ENCODE measurements at regions not wholly inside any gene's neighbourhood (a gene's known extent, or its start where the extent isn't known, plus 50 kb on each side); places are given as distances from the start of the nearest gene placed in this dataset.

DNA sequence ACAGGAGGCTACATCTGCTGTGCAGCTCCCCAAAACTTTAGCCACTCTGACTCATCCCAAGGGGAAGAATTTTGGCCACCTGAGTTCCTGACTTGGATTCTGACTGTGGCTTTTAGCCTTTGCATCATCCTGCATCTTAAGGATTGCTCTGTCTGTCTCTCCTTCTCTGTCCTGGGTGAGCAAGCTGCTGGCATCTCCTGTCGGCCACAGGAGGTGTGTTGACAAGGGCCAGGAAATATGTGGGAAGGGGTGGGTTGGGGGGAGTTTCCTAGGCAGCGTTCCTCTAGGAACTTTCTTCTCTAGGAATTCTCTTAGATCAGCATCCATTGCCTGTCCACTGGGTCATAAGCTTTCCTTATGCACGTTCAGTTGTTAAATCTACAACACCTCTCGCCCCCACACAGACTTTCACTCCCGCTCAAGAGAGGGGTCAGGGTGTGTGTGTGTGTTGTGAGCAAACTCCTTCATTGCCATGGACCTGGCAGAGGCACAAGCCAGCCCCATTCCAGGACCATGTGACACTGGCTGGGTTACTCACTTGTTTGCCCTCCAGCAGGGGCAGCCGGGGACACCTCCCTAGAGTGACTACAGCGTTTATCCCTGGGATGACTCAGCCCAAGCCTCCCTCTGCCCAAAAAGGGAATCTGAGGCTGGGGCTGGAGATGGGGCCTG is 145.0 kb upstream of the DUSP10 start:
- Histone ChIP-seq H3K27me3 (replicated peaks) (no peaks in the 10 kb centered on the region), H3K4me3 (no peak overlapping the region), H3K36me3 (no peaks in the 10 kb centered on the region), H3K4me1 (replicated peaks) (peaks cover 16% of the 10 kb centered on the region), H3K27ac (peak overlapping the region; percentile 34), H3K9me3 (replicated peaks) (no peaks in the 10 kb centered on the region)
- peak; percentile 72 to 88 for DNase-seq (ENCODE audit: low read depth in 1 of 2, low spot score in 2 of 2)

DNA sequence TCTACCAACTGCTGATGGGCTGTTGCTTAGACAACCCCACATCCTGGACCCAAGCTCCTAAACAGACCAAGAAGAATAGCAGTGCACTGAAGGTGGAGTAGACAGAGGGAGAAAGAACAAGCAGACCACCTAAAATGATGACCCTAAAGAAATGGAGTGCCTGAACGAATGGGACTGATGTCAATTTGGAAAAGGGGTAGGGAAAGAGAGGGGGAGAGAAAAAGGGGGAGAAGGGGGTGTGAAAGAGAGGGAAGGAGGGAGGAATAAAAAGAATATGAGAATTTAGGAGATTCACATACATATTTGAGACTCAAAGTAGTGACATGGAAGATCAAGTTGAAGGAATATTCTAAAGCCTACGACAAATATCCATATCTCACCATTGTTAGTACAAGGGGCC is 144.4 kb upstream of the DUSP10 start:
- H3K27ac ChIP-seq: peak overlapping the region; percentile 34; the same call in 1 of the 2 replicates
- H3K9me3 ChIP-seq (replicated peaks): no peaks in the 10 kb centered on the region
- H3K4me1 ChIP-seq (replicated peaks): peaks cover 16% of the 10 kb centered on the region
- H3K4me3 ChIP-seq: no peak overlapping the region
- no peaks in the 10 kb centered on the region for H3K36me3 ChIP-seq
- no peak for DNase-seq (ENCODE audit: low read depth in 1 of 2, low spot score in 2 of 2)
- no peaks in the 10 kb centered on the region for H3K27me3 ChIP-seq (replicated peaks)

DNA sequence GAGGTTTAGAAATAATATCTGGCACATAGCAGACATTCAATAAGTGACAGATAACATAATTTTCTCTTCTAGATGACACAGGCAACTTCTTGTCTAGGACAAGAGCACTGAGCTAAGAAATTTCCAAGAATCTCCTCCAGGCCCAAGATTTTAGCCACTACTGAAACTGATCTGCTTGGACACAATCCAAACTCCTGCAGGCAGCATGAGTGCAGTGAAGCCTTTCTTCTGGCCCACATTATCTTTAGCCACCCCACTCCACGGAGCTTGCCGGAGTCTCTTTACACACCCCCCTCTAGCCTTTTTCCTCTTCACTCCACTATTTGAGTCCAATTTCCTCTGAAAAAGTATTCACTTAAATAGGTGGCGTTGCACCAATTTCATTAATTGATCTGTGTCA is 142.9 kb upstream of the DUSP10 start:
- Histone ChIP-seq H3K4me1 (replicated peaks) (peaks cover 16% of the 10 kb centered on the region), H3K27ac (no peak overlapping the region), H3K36me3 (no peaks in the 10 kb centered on the region), H3K4me3 (no peak overlapping the region), H3K9me3 (replicated peaks) (no peaks in the 10 kb centered on the region), H3K27me3 (replicated peaks) (no peaks in the 10 kb centered on the region)
- DNase-seq (ENCODE audit: low read depth in 1 of 2, low spot score in 2 of 2): no peak

DNA sequence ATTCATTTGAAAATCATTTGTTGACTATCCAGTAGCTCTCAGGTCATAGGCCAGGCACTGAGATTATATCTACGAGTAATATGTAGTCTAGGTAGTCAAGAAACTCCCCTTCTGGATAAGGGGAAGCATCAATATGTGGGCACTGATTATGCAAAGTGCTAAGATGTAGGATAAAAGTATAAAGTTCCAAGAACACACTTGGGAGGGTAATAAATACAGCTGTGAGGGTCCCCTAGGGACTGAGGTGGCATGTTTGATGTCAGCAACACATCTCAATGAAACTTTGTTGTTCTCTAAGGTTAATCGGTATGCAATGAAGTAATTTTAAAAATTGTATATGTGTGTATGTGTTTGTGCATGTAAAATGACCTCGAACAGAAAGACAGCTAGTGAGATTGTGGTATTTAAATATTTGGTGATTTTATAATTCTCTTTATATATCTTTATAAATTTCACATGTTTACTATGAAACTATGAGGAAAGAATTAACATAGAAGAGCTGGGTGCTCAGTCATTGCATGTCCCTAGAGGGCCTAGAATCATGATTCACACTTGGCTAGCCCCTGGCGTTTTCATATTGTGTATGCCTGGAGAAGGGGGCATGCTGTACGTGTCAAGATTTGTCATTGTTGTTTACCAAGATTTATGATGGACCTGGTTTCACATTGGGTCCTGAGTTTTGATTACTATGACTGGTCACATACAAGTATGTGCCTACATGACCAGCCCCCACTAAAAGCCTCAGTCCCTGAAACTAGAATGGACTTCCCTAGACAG is 140.1 kb upstream of the DUSP10 start:
- Histone ChIP-seq H3K9me3 (replicated peaks) (no peaks in the 10 kb centered on the region), H3K36me3 (no peaks in the 10 kb centered on the region), H3K27me3 (replicated peaks) (no peaks in the 10 kb centered on the region), H3K4me1 (replicated peaks) (peaks cover 15% of the 10 kb centered on the region), H3K27ac (no peak overlapping the region), H3K4me3 (no peak overlapping the region)
- no peak for DNase-seq (ENCODE audit: low read depth in 1 of 2, low spot score in 2 of 2)

DNA sequence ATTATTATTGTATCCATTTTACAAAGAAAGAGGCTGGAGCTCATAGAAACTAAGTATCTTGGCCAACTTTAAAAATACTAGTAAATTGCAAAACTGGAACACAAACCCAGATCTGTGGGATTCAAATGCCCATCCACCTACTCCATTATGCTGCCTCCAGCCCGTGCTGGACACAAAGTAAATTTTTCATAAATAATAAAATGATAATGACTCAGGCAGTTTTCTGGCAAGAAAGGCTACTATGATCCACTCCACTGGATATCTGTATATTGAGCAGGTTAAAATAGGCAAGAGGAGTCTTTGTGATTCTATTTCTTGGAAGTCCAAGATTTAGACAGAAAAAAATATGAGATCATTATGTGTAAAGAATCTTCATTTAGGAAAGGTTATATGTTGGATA is 138.3 kb upstream of the DUSP10 start:
- no peak overlapping the region for H3K27ac ChIP-seq
- H3K36me3 ChIP-seq: no peaks in the 10 kb centered on the region
- H3K27me3 ChIP-seq (replicated peaks): no peaks in the 10 kb centered on the region
- no peaks in the 10 kb centered on the region for H3K9me3 ChIP-seq (replicated peaks)
- H3K4me3 ChIP-seq: no peak overlapping the region
- H3K4me1 ChIP-seq (replicated peaks): peaks cover 8% of the 10 kb centered on the region
- no peak for DNase-seq (ENCODE audit: low read depth in 1 of 2, low spot score in 2 of 2)

DNA sequence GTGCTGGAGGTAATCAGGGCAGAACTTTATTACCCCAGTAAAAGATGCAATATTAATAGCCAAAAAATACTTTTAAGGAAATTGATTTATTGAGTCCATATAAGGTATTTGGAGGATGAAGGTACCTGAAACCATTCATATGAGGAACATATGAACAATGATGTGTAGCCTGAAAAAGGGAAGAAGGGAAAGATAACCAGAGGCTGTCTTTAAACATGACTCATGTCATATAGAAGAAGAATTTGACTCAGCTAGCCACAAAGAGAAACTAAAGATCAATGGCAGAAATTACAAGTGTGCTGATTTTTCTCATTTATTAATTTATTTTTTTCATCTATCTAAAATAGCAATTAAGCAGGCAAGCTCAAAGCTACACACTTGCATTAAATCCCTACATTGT is 136.2 kb upstream of the DUSP10 start:
- Histone ChIP-seq H3K27me3 (replicated peaks) (no peaks in the 10 kb centered on the region), H3K36me3 (no peaks in the 10 kb centered on the region), H3K9me3 (replicated peaks) (no peaks in the 10 kb centered on the region), H3K27ac (no peak overlapping the region), H3K4me1 (replicated peaks) (peaks cover 24% of the 10 kb centered on the region), H3K4me3 (no peak overlapping the region)
- no peak for DNase-seq (ENCODE audit: low read depth in 1 of 2, low spot score in 2 of 2)

DNA sequence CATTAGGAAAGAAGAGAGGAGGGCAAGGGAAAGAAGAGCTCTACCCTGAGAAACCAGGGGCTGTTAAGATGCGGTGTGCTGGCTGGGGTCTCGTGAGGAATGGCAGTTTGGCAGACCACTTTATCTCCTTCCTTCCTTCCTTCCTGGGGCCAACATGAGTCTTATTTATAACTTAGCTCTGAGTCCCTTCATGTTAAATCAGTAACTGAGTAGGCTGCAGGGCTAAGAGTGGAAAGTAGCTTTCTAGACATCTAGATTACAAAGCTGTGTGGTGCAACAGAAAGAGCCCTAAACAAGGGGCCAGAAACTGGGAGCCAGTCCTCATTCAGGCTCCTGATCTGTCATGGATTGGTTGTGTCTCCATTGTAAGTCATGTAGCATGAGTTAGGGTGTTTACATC is 135.4 kb upstream of the DUSP10 start:
- Histone ChIP-seq H3K9me3 (replicated peaks) (no peaks in the 10 kb centered on the region), H3K27me3 (replicated peaks) (no peaks in the 10 kb centered on the region), H3K4me3 (no peak overlapping the region), H3K36me3 (no peaks in the 10 kb centered on the region), H3K27ac (no peak overlapping the region), H3K4me1 (replicated peaks) (peaks cover 24% of the 10 kb centered on the region)
- no peak for DNase-seq (ENCODE audit: low read depth in 1 of 2, low spot score in 2 of 2)

DNA sequence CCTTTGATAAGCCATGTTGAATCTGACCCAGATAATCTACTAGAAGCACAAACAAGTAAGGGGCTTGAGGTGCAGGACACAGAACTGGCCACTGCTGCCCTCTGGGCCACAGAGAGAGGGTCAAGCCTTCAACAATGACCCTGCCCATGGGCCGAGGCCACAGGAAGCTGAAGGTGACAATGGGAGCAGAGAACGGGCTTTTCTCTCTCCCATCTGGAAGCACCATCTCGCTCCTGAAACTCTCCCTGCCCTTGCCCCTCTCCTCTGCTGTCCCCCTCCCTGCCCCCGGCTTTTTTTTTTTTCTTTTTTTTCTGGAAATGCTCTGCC is 133.1 kb upstream of the DUSP10 start:
- Histone ChIP-seq H3K4me3 (no peak overlapping the region), H3K27ac (peak overlapping the region; percentile 14; the same call in 1 of the 2 replicates), H3K36me3 (no peaks in the 10 kb centered on the region), H3K4me1 (replicated peaks) (peaks cover 26% of the 10 kb centered on the region), H3K9me3 (replicated peaks) (no peaks in the 10 kb centered on the region), H3K27me3 (replicated peaks) (no peaks in the 10 kb centered on the region)
- DNase-seq (ENCODE audit: low read depth in 1 of 2, low spot score in 2 of 2): no peak

DNA sequence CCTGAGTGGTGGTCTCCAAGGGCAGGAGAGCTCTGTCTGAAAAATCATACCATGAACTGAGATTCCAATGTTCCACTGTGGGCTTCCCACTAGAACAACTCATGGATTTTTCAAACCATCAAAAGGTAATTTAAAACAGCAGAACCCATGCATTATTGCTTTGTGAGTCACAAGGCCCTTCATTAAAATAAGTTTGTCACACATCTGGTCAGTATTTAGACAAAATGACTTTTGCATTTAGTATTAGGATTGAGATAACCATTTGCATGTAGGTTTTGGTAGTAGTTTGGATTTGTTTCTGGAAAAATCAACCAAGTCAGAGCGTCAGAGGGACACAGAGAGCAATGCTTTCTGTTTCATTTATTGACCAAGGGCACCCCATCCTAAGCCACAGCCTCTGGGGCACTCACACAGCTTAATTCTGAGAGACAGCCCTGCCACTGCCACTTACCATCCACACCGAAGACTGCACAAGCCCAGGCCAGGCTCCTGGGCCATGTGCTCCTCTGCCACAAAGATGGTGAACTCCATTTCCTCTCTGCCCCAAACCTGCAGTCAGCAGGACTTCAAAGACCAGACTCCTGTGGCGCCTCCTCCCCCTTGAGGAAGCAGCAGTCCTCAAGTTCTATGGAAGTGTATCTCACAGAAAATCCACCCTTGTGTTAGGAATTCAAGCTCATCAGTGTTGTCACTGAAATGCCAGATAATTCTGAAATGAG is 132.6 kb upstream of the DUSP10 start:
- no peaks in the 10 kb centered on the region for H3K27me3 ChIP-seq (replicated peaks)
- peak in 1 of 2 experiments; percentile 28 for DNase-seq (ENCODE audit: low read depth in 1 of 2, low spot score in 2 of 2)
- peaks cover 28% of the 10 kb centered on the region for H3K4me1 ChIP-seq (replicated peaks)
- H3K9me3 ChIP-seq (replicated peaks): no peaks in the 10 kb centered on the region
- H3K27ac ChIP-seq: peak overlapping the region; percentile 14; the same call in 1 of the 2 replicates
- H3K4me3 ChIP-seq: no peak overlapping the region
- H3K36me3 ChIP-seq: no peaks in the 10 kb centered on the region

DNA sequence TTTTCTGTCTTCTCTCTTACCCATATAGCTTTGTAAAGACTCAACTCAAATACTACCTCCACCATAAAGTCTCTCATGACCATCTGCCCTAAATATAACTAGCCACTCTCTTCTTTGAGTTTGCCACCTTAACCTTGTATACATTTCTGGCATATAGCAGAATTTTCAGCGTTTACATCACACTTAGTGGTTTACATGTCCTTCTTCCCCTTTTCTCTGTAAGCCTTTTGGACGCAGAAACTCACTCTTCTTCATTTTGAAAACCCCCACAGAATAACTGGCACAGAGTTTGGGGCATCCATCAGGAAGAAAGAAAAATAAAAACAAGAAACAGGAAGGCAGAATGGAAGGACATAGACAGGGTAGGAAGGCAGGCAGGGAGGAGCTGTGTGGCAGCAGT is 131.8 kb upstream of the DUSP10 start:
- H3K27ac ChIP-seq: no peak overlapping the region
- H3K9me3 ChIP-seq (replicated peaks): no peaks in the 10 kb centered on the region
- DNase-seq (ENCODE audit: low read depth in 1 of 2, low spot score in 2 of 2): no peak
- H3K36me3 ChIP-seq: no peaks in the 10 kb centered on the region
- H3K27me3 ChIP-seq (replicated peaks): no peaks in the 10 kb centered on the region
- peaks cover 29% of the 10 kb centered on the region for H3K4me1 ChIP-seq (replicated peaks)
- no peak overlapping the region for H3K4me3 ChIP-seq

DNA sequence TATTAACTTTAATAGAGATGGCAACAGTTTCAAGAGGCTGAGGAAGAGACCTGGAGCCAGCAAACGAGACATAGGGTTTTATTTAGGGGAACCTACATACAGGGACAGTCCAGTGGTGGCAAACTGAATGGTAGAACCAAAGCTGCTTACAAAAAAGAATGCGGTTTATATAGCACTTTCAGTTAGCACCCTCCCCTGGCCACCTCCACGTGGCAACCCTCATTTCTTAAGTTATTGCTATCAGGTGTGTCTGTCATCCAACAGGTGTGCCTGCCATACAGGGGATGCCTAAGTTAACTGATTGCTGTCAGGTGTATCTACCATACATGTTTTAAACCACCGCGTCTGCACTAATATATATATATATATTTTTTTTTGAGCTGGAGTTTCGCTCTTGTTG is 129.2 kb upstream of the DUSP10 start:
- no peak for DNase-seq (ENCODE audit: low read depth in 1 of 2, low spot score in 2 of 2)
- no peaks in the 10 kb centered on the region for H3K9me3 ChIP-seq (replicated peaks)
- no peaks in the 10 kb centered on the region for H3K36me3 ChIP-seq
- H3K27ac ChIP-seq: no peak overlapping the region
- H3K27me3 ChIP-seq (replicated peaks): no peaks in the 10 kb centered on the region
- no peak overlapping the region for H3K4me3 ChIP-seq
- H3K4me1 ChIP-seq (replicated peaks): peaks cover 36% of the 10 kb centered on the region

DNA sequence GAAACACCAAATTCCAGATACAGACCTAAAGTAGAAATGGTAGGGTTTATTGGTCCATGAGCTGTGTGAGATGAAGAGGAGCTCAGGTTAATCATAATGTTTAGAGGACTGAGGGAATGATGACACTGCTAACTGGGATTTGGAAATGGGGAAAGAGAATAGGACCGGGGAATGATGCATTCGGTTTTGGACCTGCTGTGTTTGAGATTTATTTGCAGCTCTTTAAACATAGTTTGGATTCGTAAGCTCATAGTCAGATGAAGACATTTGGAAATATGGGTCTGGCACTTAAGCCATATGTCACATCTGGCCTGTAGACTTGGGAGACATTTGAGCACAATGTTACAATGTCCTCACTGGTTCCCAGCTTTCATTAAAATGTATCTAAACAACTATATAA is 127.9 kb upstream of the DUSP10 start:
- Histone ChIP-seq H3K9me3 (replicated peaks) (no peaks in the 10 kb centered on the region), H3K4me3 (no peak overlapping the region), H3K27me3 (replicated peaks) (no peaks in the 10 kb centered on the region), H3K4me1 (replicated peaks) (peaks cover 35% of the 10 kb centered on the region), H3K36me3 (no peaks in the 10 kb centered on the region), H3K27ac (peak overlapping the region; percentile 45)
- DNase-seq (ENCODE audit: low read depth in 1 of 2, low spot score in 2 of 2): peak in 1 of 2 experiments; percentile 27

DNA sequence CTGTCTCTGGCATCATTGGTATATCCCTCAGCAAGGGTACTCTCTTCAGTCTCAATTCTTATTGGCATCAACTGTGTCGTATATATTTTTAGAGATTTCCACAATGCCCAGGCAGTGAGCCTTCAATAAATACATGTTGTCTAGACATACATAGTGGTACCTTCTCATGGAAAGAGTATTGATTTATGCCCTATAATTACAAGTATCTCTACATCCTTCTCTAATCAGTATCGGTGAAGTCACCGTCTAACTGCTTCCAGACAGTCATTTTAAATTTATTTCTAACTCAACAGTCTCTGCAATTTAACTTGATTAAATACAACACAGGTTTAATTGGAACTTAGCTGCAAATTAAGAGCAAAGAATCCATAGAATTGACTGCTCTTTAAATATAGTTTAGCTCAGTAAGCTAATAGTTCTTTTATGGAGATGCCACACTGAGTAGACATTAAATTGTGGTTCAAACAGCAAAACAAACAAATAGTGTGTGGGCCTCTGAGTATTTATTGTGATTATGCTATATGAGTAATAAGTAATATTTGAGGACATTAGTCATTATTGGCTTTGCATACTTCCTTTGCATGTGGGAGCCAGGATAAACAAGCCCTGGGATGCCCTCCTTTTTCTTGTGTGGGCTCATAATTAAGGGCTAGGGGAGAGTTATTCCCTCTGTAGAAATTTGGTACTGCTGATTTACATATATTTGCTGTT is 126.9 kb upstream of the DUSP10 start:
- H3K4me1 ChIP-seq (replicated peaks): peaks cover 25% of the 10 kb centered on the region
- H3K4me3 ChIP-seq: no peak overlapping the region
- peak overlapping the region; percentile 45 for H3K27ac ChIP-seq
- H3K27me3 ChIP-seq (replicated peaks): no peaks in the 10 kb centered on the region
- no peaks in the 10 kb centered on the region for H3K9me3 ChIP-seq (replicated peaks)
- DNase-seq (ENCODE audit: low read depth in 1 of 2, low spot score in 2 of 2): peak; percentile 76 to 94
- no peaks in the 10 kb centered on the region for H3K36me3 ChIP-seq

DNA sequence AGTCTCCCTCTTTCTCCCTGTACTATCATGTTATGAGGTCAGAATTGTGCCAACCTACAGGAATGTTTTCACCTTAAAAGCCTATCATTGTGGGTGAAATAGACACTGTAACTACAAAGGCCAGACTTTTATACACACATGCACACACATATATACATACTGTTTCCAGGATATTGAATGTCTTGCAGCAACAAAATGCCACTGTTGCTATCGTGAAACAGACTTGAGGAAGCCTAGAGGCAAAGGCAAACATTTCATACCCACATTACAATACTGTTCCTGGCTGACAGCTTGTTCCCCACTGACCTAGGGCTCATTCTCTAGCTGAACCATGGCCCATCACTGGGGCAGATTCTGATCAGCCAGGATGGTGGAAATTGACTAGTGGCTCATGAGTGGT is 125.1 kb upstream of the DUSP10 start:
- Histone ChIP-seq H3K27me3 (replicated peaks) (no peaks in the 10 kb centered on the region), H3K4me3 (no peak overlapping the region), H3K36me3 (no peaks in the 10 kb centered on the region), H3K9me3 (replicated peaks) (no peaks in the 10 kb centered on the region), H3K4me1 (replicated peaks) (peaks cover 21% of the 10 kb centered on the region), H3K27ac (no peak overlapping the region)
- DNase-seq (ENCODE audit: low read depth in 1 of 2, low spot score in 2 of 2): no peak
